ENCODE measurements at regions not wholly inside any gene's neighbourhood (a gene's known extent, or its start where the extent isn't known, plus 50 kb on each side); places are given as distances from the start of the nearest gene placed in this dataset.

DNA sequence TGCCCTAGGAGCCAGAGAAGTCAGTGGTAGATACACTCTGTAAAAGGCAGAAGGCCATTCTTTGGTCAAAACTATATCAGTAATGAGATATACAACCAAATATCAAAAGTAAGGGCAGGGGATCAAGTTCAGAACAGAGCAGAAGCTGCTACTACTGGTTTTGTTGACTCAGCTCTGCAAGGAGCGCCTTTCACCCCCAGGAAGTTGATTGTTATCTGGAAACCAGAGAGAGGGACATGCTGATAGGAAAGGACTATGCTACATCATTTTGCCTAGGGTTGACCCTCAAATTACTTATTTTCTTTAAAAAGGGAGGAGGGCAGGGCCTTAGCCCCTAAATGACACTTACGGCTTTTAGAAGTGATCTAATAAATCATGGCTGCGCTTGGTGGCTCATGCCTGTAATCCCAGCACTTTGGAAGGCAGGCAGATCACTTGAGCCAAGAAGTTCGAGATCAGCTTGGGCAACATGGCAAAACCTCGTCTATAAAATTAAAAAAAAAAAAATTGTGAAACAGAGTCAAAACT, 194.0 kb downstream of the KLHL28 start:
- TF ChIP-seq, protein P1, sequence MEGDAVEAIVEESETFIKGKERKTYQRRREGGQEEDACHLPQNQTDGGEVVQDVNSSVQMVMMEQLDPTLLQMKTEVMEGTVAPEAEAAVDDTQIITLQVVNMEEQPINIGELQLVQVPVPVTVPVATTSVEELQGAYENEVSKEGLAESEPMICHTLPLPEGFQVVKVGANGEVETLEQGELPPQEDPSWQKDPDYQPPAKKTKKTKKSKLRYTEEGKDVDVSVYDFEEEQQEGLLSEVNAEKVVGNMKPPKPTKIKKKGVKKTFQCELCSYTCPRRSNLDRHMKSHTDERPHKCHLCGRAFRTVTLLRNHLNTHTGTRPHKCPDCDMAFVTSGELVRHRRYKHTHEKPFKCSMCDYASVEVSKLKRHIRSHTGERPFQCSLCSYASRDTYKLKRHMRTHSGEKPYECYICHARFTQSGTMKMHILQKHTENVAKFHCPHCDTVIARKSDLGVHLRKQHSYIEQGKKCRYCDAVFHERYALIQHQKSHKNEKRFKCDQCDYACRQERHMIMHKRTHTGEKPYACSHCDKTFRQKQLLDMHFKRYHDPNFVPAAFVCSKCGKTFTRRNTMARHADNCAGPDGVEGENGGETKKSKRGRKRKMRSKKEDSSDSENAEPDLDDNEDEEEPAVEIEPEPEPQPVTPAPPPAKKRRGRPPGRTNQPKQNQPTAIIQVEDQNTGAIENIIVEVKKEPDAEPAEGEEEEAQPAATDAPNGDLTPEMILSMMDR (IDR thresholded peaks at IDR 0.05; ENCODE audit: low read depth, low read length): no peak
- DNase-seq (ENCODE audit: low read depth in 2 of 2): no peak
- H3K4me3 ChIP-seq (replicated peaks in 1 of 2; ENCODE audit: low read depth in 2 of 2, low read length in 2 of 2): no peak overlapping the region

DNA sequence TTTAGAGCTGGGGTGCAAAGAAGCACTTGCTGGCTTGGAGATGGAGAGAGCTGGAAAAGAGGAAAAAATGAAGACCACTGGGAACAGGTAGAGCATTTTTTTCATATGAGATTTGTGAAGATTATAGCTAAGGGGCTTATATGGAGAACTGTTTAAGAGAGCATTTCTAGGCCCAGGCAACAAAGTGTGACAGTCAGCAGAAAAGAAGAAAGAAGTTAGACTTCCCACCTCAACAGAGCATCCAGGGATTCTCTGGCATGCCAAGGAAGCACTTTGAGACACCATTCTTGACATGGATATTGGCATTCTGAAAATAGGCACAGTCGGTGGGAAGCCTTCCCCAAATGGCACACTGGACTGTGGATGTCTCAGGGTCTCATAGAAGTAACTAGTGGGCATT, 195.5 kb downstream of the KLHL28 start:
- DNase-seq (ENCODE audit: low read depth in 2 of 2): no peak
- H3K4me3 ChIP-seq (replicated peaks in 1 of 2; ENCODE audit: low read depth in 2 of 2, low read length in 2 of 2): no peak overlapping the region
- TF ChIP-seq, protein P1 (IDR thresholded peaks at IDR 0.05; ENCODE audit: low read depth, low read length): no peak

DNA sequence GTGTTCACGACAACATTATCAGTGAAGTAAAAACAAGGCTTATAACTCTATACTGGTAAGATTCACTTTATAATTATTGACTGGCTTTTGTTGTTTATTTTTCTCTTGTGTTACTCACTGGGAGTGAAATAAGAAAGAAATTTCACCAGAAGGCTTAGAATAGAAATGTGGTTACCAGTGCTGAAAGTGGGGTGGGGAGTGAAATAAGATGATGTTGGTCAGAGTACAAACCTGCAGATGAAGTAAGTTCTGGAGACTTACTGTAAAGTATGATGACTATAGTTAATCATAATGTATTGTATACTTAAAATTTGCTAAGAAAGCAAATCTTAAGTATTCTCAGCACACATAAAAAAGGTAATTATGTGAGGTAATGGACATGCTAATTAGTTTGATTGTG, 198.4 kb downstream of the KLHL28 start:
- H3K4me3 ChIP-seq (replicated peaks in 1 of 2; ENCODE audit: low read depth in 2 of 2, low read length in 2 of 2): no peak overlapping the region
- DNase-seq (ENCODE audit: low read depth in 2 of 2): no peak
- TF ChIP-seq, protein P1 (IDR thresholded peaks at IDR 0.05; ENCODE audit: low read depth, low read length): no peak

DNA sequence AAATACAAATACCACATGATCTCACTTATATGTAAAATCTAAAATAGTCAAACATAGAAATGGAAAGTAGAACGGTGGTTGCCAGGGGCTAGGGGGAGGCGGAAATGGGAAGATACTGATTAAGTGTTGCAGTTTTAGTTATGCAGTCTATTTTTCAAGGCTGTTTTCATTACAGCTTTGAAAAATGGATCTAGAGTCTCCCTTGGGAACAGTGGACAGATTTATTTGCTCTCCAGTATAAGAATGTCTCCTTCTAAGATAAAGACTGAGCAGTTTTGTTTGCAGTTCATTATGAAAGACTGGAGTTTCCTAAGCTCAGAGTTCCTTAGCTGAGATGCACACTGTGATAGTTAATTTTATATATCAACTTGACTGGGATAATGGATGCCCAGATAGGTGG, 202.5 kb downstream of the KLHL28 start:
- no peak for DNase-seq (ENCODE audit: low read depth in 2 of 2)
- TF ChIP-seq, protein P1 (IDR thresholded peaks at IDR 0.05; ENCODE audit: low read depth, low read length): no peak
- H3K4me3 ChIP-seq (replicated peaks in 1 of 2; ENCODE audit: low read depth in 2 of 2, low read length in 2 of 2): no peak overlapping the region

DNA sequence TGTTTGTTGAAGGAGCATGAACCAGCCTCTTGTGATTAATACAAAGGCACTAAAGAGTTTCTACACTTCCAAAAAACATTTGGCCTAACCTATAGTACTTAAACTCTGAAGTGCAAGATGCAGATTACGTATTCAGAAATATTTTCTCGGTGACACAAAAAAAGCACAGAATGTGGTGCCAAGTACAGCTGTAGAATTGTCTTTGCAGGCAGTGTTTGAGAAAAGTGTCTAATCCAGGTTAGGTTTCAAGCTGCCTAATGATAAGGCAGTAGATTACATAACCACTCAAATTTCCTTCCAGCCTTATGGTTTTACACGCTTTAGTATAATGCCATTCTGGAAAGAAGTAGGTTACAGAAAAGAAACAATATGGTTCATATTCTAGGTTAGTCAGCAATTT, 205.2 kb downstream of the KLHL28 start:
- TF ChIP-seq, protein P1 (IDR thresholded peaks at IDR 0.05; ENCODE audit: low read depth, low read length): no peak
- peak; percentile 2 to 16 for DNase-seq (ENCODE audit: low read depth in 2 of 2)
- no peak overlapping the region for H3K4me3 ChIP-seq (replicated peaks in 1 of 2; ENCODE audit: low read depth in 2 of 2, low read length in 2 of 2)

DNA sequence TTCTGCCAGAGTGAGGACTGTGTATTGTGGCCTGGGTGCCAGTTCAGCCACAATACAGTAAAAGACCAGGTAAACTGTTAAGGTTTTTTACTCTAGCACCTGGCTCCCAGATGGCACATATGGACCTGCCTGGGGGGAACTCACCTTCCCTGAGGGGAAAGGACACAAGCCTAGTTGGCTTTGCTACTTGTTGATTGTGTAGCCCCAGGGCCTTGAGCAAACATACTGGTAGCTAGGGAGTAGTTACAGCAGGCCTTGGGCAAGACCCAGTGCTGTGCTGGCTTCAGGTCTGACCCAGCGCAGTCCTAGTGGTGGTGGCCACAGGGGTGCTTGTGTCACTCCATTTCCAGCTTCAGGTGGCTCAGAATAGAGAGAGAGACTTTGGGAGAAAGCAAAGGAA, 216.4 kb downstream of the KLHL28 start:
- TF ChIP-seq, protein P1 (IDR thresholded peaks at IDR 0.05; ENCODE audit: low read depth, low read length): no peak
- no peak overlapping the region for H3K4me3 ChIP-seq (replicated peaks in 1 of 2; ENCODE audit: low read depth in 2 of 2, low read length in 2 of 2)
- no peak for DNase-seq (ENCODE audit: low read depth in 2 of 2)

DNA sequence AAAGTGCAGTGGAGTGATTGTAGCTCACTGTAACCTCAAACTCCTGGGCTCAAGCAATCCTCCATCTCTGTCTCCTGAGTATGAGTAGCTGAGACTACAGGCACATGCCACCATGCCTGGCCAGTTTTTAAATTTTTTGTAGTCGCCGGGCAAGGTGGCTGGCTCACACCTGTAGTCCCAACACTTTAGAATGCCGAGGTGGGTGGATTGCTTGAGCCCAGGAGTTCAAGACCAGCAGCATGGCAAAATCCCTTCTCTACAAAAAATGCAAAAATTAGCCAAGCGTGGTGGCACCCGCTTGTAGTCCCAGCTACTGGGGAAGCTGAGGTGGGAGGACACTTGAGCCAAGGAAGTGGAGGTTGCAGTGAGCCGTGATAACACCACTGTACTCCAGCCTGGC, 219.5 kb downstream of the KLHL28 start:
- no peak overlapping the region for H3K4me3 ChIP-seq (replicated peaks in 1 of 2; ENCODE audit: low read depth in 2 of 2, low read length in 2 of 2)
- TF ChIP-seq, protein P1 (IDR thresholded peaks at IDR 0.05; ENCODE audit: low read depth, low read length): no peak
- DNase-seq (ENCODE audit: low read depth in 2 of 2): no peak

Data from cardiac fibroblast (primary cell).